Fibroblast of lung (primary cell): ENCODE measurements at regions not wholly inside any gene's neighbourhood (a gene's known extent, or its start where the extent isn't known, plus 50 kb on each side); places are given as distances from the start of the nearest gene placed in this dataset.
"Not testable (repeated sequence)": the region's sequence is repeated elsewhere in the genome, so short reads cannot be mapped to it uniquely, and the experiment has no call there.

Experiments
- DNase-seq, 2 donors: peaks; one replicate each; pipeline versions ENCODE4 v3.0.0 to v3.0.0-alpha.2; 2010; ENCODE audit warnings: low read depth in 2 of 2
- H2AFZ ChIP-seq: 2 replicates; pipeline ENCODE4 v1.5.1; 2012; ENCODE audit warnings: low read length, control low read depth, inconsistent platforms
- H3K27ac ChIP-seq: 2 replicates; pipeline ENCODE4 v1.5.1; 2011; ENCODE audit warnings: low read length, control low read depth; ENCODE audit not compliant: insufficient read depth
- H3K27me3 ChIP-seq: 2 replicates; pipeline ENCODE4 v1.5.1; 2011; ENCODE audit warnings: mild to moderate bottlenecking, low read length; ENCODE audit not compliant: control insufficient read depth, insufficient read depth
- H3K36me3 ChIP-seq: 2 replicates; pipeline ENCODE4 v1.5.1; 2011; ENCODE audit warnings: low read length; ENCODE audit not compliant: control insufficient read depth, insufficient read depth
- H3K4me1 ChIP-seq: 2 replicates; pipeline ENCODE4 v1.5.1; 2011; ENCODE audit warnings: low read length; ENCODE audit not compliant: control insufficient read depth, insufficient read depth; ENCODE audit errors: extremely low read depth
- H3K4me2 ChIP-seq: 2 replicates; pipeline ENCODE4 v1.5.1; 2011; ENCODE audit warnings: low read length, control low read depth; ENCODE audit not compliant: insufficient read depth; ENCODE audit errors: extremely low read depth
- H3K4me3 ChIP-seq, 4 experiments: fragments of 200-600 bp in 1 of 4; sonication (generic) in 1 of 4; replicated peaks in 1 of 4; 2 replicates each; pipeline ENCODE4 v1.5.1; 2011 to 2016; ENCODE audit warnings: low read length in 4 of 4, low read depth in 3 of 4, mild to moderate bottlenecking in 3 of 4, control low read depth in 2 of 4, inconsistent platforms in 1 of 4, mixed read lengths in 1 of 4; ENCODE audit not compliant: insufficient read depth in 1 of 4; ENCODE audit errors: control extremely low read depth in 1 of 4
- H3K79me2 ChIP-seq: 2 replicates; pipeline ENCODE4 v1.5.1; 2012; ENCODE audit warnings: mild to moderate bottlenecking, low read length, inconsistent platforms; ENCODE audit not compliant: control insufficient read depth, insufficient read depth
- H3K9ac ChIP-seq: 2 replicates; pipeline ENCODE4 v1.5.1; 2011; ENCODE audit warnings: mild to moderate bottlenecking, low read length, control low read depth; ENCODE audit not compliant: insufficient read depth
- H3K9me3 ChIP-seq: 2 replicates; pipeline ENCODE4 v1.5.1; 2012; ENCODE audit warnings: low read depth, low read length; ENCODE audit not compliant: control insufficient read depth, insufficient read depth
- H4K20me1 ChIP-seq: 2 replicates; pipeline ENCODE4 v1.5.1; 2011; ENCODE audit warnings: low read length; ENCODE audit not compliant: control insufficient read depth, insufficient read depth; ENCODE audit errors: extremely low read depth

GRCh38 chrX:3872226-3872879 lies 158.9 kb upstream of the PRKX start:
- H3K4me3 ChIP-seq, H3K36me3 ChIP-seq, H3K27ac ChIP-seq, H4K20me1 ChIP-seq, H3K27me3 ChIP-seq, H3K9me3 ChIP-seq, H3K4me2 ChIP-seq, DNase-seq, H3K4me1 ChIP-seq, H2AFZ ChIP-seq, H3K9ac ChIP-seq, H3K79me2 ChIP-seq: not testable (repeated sequence)

- not testable (repeated sequence) for H3K27me3 ChIP-seq, H2AFZ ChIP-seq, H3K27ac ChIP-seq, H3K79me2 ChIP-seq, H3K36me3 ChIP-seq, H3K4me3 ChIP-seq, H4K20me1 ChIP-seq, H3K9me3 ChIP-seq, DNase-seq, H3K4me1 ChIP-seq, H3K9ac ChIP-seq, H3K4me2 ChIP-seq
Measured at GRCh38 chrX:3867067-3867831, 153.8 kb upstream of the PRKX start.

- not testable (repeated sequence) for H3K27ac ChIP-seq, H3K4me3 ChIP-seq, H3K4me1 ChIP-seq, H3K36me3 ChIP-seq, H3K9me3 ChIP-seq, H3K27me3 ChIP-seq, H3K79me2 ChIP-seq, H3K9ac ChIP-seq, H3K4me2 ChIP-seq, H4K20me1 ChIP-seq, DNase-seq, H2AFZ ChIP-seq
Measured at GRCh38 chrX:3858332-3858731, 144.9 kb upstream of the PRKX start.

- H3K4me1 ChIP-seq, H3K27ac ChIP-seq, H3K4me2 ChIP-seq, H4K20me1 ChIP-seq, H3K27me3 ChIP-seq, DNase-seq, H3K36me3 ChIP-seq, H2AFZ ChIP-seq, H3K9me3 ChIP-seq, H3K79me2 ChIP-seq: not testable (repeated sequence)
- Histone ChIP-seq H3K4me3 (peak overlapping the region in 1 of 4 experiments; percentile 39), H3K9ac (peak overlapping the region; percentile 30)
Measured at GRCh38 chrX:3843522-3844145, 130.2 kb upstream of the PRKX start.

- Histone ChIP-seq H3K9ac (peak overlapping the region; percentile 55), H3K4me3 (peak overlapping the region in 2 of 4 experiments; percentile 17 to 48)
- H3K27ac ChIP-seq: not testable (repeated sequence)
Measured at GRCh38 chrX:3842822-3843521, 129.5 kb upstream of the PRKX start.

GRCh38 chrX:3838754-3839153 lies 125.3 kb upstream of the PRKX start:
- H4K20me1 ChIP-seq, H3K9ac ChIP-seq, H3K9me3 ChIP-seq, H3K27ac ChIP-seq, H3K4me3 ChIP-seq, H3K36me3 ChIP-seq, H3K4me2 ChIP-seq, H3K79me2 ChIP-seq, H3K27me3 ChIP-seq, DNase-seq, H3K4me1 ChIP-seq, H2AFZ ChIP-seq: not testable (repeated sequence)

More at GRCh38 chrX:3842822-3843521, 129.5 kb upstream of the PRKX start:
- H3K4me1 ChIP-seq, H3K36me3 ChIP-seq, H3K4me2 ChIP-seq, H3K27me3 ChIP-seq, H3K9me3 ChIP-seq, H2AFZ ChIP-seq, DNase-seq, H4K20me1 ChIP-seq, H3K79me2 ChIP-seq: not testable (repeated sequence)
